ENCODE measurements at regions not wholly inside any gene's neighbourhood (a gene's known extent, or its start where the extent isn't known, plus 50 kb on each side); places are given as distances from the start of the nearest gene placed in this dataset.

DNA sequence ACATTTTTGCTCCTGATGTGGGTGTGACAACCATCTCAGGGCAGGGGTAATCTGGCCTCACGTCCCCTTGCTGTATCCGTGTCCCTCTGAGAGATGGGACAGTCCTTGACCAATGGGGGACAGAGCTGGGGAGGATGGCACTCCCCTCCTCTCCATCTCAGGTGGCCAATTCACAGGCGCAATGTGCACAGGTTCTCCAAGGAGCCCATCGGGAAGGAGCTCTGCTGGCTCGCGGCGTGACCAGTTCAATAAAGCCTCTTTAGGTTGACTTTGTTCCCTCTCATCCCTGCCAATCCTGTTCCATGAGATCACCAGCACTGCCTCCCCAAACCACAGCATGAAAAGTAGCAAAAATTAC is 196.3 kb upstream of the SLC24A3 start:
- no peak for TF ChIP-seq TCF12 (IDR thresholded peaks at IDR 0.05; ENCODE audit: low read depth, low read length)
- TF ChIP-seq, protein P1, sequence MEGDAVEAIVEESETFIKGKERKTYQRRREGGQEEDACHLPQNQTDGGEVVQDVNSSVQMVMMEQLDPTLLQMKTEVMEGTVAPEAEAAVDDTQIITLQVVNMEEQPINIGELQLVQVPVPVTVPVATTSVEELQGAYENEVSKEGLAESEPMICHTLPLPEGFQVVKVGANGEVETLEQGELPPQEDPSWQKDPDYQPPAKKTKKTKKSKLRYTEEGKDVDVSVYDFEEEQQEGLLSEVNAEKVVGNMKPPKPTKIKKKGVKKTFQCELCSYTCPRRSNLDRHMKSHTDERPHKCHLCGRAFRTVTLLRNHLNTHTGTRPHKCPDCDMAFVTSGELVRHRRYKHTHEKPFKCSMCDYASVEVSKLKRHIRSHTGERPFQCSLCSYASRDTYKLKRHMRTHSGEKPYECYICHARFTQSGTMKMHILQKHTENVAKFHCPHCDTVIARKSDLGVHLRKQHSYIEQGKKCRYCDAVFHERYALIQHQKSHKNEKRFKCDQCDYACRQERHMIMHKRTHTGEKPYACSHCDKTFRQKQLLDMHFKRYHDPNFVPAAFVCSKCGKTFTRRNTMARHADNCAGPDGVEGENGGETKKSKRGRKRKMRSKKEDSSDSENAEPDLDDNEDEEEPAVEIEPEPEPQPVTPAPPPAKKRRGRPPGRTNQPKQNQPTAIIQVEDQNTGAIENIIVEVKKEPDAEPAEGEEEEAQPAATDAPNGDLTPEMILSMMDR (IDR thresholded peaks at IDR 0.05; ENCODE audit: control extremely low read depth in 1 of 3, insufficient read depth in 1 of 3, low read depth in 1 of 3, low read length in 3 of 3): no peak
- TF ChIP-seq HDAC2 (IDR thresholded peaks at IDR 0.05; ENCODE audit: borderline replicate concordance in 1 of 2, low read depth in 2 of 2, low read length in 2 of 2): no peak
- no peak for TF ChIP-seq GABPA (IDR thresholded peaks at IDR 0.05; ENCODE audit: borderline replicate concordance, insufficient read depth, low read length)
- no peak for TF ChIP-seq EP300 (IDR thresholded peaks at IDR 0.05; ENCODE audit: borderline replicate concordance in 1 of 2, low read depth in 2 of 2, low read length in 2 of 2)
- TF ChIP-seq ZNF274 (IDR thresholded peaks at IDR 0.05; ENCODE audit: borderline replicate concordance, extremely low read depth, low read length): no peak
- TF ChIP-seq JUND (IDR thresholded peaks at IDR 0.05; ENCODE audit: low read length): no peak
- TF ChIP-seq POLR2AphosphoS5 (IDR thresholded peaks at IDR 0.05; ENCODE audit: low read depth, low read length): no peak

Data from H1 (cell line).